ENCODE measurements at regions not wholly inside any gene's neighbourhood (a gene's known extent, or its start where the extent isn't known, plus 50 kb on each side); places are given as distances from the start of the nearest gene placed in this dataset.
A peak's percentile ranks its signal among the peaks of the same experiment; 100 is the strongest.

- DNase-seq (ENCODE audit: low read depth) = no peak
Measured at GRCh38 chr12:125889742-125890141, 824.5 kb downstream of the AACS start.

DNA sequence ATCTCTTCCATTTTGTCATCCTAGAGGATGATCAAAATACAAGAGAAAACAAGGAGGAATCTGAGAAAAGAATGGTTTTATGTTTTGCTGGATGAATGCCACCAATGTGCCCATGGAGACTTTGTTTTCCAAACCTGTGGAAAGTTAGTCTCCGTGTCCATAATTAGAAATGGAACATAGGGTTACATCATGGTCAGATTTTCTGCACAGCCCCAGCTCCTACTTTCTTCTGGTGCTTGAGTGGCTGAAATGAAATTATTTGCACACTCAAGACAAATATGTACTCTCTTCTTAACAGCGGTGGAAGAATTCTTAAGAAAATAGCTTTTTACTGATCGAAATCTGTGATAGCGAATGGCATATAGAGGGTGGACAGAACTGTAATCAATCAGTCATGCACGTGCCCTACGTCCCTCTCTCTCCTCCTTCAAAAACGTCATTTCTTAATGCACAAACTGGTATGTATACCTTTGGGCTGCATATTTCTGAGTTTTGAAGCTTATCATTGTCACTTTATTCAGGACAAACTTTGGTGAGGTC, 825.2 kb downstream of the AACS start:
- no peak for DNase-seq (ENCODE audit: low read depth)
- TF ChIP-seq CTCF (conservative IDR thresholded peaks at IDR 0.05; ENCODE audit: low read depth, low read length) = no peak
- no peak overlapping the region for H3K4me3 ChIP-seq (ENCODE audit: low read depth, low read length)

More at GRCh38 chr12:125889742-125890141, 824.5 kb downstream of the AACS start:
- no peak for TF ChIP-seq CTCF (conservative IDR thresholded peaks at IDR 0.05; ENCODE audit: low read depth, low read length)
- no peak overlapping the region for H3K4me3 ChIP-seq (ENCODE audit: low read depth, low read length)

DNA sequence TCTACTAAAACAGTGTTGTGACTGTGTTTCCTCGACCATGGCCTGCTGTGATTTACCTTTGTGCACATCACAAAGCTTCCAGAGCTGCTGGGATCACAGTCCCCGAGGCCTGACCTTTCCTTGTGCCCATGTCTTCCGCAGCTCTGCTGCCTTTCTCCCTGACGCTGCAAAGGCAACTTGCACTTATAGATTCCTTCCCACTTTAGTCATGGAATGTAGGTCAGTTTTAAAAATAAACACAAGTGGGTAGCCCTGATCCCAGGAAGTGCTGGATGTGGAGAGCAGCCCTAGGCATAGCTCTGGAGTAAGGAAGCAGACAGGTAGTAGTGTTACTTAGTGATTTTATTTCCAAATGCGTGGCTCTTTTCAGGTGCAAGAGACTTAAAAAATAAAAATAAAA, 825.7 kb downstream of the AACS start:
- no peak for DNase-seq (ENCODE audit: low read depth)

DNA sequence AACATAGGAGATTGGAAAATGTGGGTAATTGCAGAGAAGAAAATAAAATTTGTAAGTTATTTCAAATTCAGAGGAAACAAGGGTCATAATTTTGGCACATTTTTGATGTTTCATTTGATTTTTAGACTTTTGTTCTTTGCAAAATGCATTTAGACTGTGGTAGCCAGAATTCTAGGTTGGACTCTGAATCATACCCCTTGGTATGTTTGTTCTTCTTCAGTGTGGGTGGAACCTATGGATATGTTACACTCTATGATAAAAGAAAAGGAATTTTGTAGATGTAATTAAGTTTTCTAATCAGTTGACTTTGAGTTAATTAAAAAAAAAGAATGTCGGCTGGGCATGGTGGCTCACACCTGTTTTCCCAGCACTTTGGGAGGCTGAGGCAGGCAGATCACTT, 827.0 kb downstream of the AACS start:
- H3K4me3 ChIP-seq (ENCODE audit: low read depth, low read length) = no peak overlapping the region
- no peak for DNase-seq (ENCODE audit: low read depth)
- no peak for TF ChIP-seq CTCF (conservative IDR thresholded peaks at IDR 0.05; ENCODE audit: low read depth, low read length)

More for the DNA sequence above, 825.7 kb downstream of the AACS start:
- no peak for TF ChIP-seq CTCF (conservative IDR thresholded peaks at IDR 0.05; ENCODE audit: low read depth, low read length)
- H3K4me3 ChIP-seq (ENCODE audit: low read depth, low read length) = no peak overlapping the region

DNA sequence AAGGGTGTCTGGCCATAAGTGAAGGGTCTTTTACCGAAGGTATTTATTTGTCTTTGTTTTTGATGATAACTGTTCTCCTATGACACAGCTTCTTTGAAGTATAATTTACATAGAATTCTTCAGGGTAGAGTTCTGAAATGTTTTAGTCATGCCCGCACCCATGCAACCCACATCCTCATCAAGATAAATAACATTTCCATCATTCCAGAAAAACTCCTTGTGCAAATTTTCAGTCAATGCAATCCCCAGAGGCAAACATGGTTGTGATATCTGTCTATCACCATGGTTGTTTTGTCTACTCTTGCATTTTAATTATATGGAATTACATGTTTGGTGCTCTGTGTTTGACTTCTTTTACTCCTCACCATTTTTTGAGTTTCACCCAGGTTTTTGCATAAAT, 837.8 kb downstream of the AACS start:
- H3K4me3 ChIP-seq (ENCODE audit: low read depth, low read length) = no peak overlapping the region
- no peak for TF ChIP-seq CTCF (conservative IDR thresholded peaks at IDR 0.05; ENCODE audit: low read depth, low read length)
- no peak for DNase-seq (ENCODE audit: low read depth)

DNA sequence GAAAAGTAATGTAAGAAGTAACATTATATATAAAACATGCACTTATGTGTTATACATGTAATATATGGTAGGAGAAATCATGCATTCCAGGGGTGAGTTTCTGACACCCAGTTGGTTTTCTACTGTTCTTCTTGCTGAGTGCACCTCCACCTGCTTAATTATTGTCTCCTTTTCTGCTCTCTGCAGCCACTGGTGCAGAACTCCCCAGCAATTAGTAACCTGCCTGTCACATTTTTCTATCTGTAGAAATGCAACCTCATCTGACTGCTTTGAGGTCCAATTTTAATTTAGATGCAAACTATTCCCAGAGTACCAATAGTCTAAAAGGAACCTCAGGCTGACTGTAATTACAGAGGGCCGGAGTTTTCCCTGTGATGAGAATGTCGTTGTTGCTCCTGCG, 842.1 kb downstream of the AACS start:
- TF ChIP-seq CTCF (conservative IDR thresholded peaks at IDR 0.05; ENCODE audit: low read depth, low read length) = no peak
- no peak overlapping the region for H3K4me3 ChIP-seq (ENCODE audit: low read depth, low read length)
- peak; percentile 22 for DNase-seq (ENCODE audit: low read depth)

GRCh38 chr12:125919856-125920470, 854.7 kb downstream of the AACS start:
- no peak for TF ChIP-seq CTCF (conservative IDR thresholded peaks at IDR 0.05; ENCODE audit: low read depth, low read length)

More at GRCh38 chr12:125919856-125920470, 854.7 kb downstream of the AACS start:
- no peak for DNase-seq (ENCODE audit: low read depth)
- no peak overlapping the region for H3K4me3 ChIP-seq (ENCODE audit: low read depth, low read length)
